ENCODE measurements at regions not wholly inside any gene's neighbourhood (a gene's known extent, or its start where the extent isn't known, plus 50 kb on each side); places are given as distances from the start of the nearest gene placed in this dataset.

DNA sequence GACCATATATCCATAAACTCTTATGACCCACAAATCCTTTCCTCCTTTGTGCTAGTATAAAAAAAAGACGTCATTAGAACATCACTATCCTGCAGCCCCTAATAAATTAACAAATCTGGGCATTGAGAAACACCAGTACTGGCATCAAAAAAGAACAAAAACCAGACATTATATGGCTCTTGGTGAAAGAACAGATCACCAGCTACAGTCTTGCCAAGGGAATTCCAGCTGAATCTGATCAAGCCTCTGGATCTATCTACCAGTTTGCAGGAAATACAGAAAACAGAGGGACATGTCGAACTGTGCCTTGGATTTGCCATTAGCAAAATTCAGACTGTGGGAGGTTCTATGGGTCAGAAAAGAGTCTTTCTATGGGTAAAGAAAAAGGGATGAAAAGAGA, 93.7 kb upstream of the DDX18 start:
- H3K36me3 ChIP-seq (ENCODE audit: control insufficient read depth in 2 of 4, insufficient read depth in 4 of 4, low read length in 3 of 4), result no peaks in the 10 kb centered on the region
- H3K56ac ChIP-seq (replicated peaks; ENCODE audit: insufficient read length, low read depth, low read length), result no peak overlapping the region
- H3K14ac ChIP-seq (ENCODE audit: insufficient read length), result no peak overlapping the region
- no peak overlapping the region for H3K4me2 ChIP-seq (ENCODE audit: insufficient read depth in 1 of 2, low read depth in 2 of 2, low read length in 2 of 2)
- no peaks in the 10 kb centered on the region for H3K79me1 ChIP-seq (ENCODE audit: low read depth, low read length)
- 0 out of 4 replicates have a peak, but pooled peaks cover 0 to 2% of the 10 kb centered on the region in 2 experiments for H3K9me3 ChIP-seq (ENCODE audit: insufficient read depth in 2 of 2, low read depth in 1 of 2, low read length in 1 of 2)
- no peak overlapping the region for H3K18ac ChIP-seq (ENCODE audit: extremely low read depth, low read length)
- no peak overlapping the region for H2AK5ac ChIP-seq (ENCODE audit: low read depth, low read length)
- no peak overlapping the region for H2AFZ ChIP-seq (ENCODE audit: low read length)
- H4K8ac ChIP-seq (ENCODE audit: extremely low read depth, insufficient read depth, low read length), result no peak overlapping the region
- H2BK5ac ChIP-seq (ENCODE audit: low read depth, low read length), result no peak overlapping the region
- FAIRE-seq, result no peak
- H3K23me2 ChIP-seq (ENCODE audit: low read depth, low read length), result no peaks in the 10 kb centered on the region; the same call in 1 of the 2 replicates
- H3K23ac ChIP-seq (ENCODE audit: insufficient read length), result no peak overlapping the region
- H2BK15ac ChIP-seq (ENCODE audit: low read length), result no peak overlapping the region
- H3K27ac ChIP-seq (ENCODE audit: low read depth, low read length), result no peak overlapping the region
- 82% methylated on average over 2 of the region's 2 CpGs; no CpG with 5 or more reads in 1 of the 2 experiments for WGBS, 2 experiments (ENCODE audit: extremely low coverage in 1 of 2, insufficient coverage in 1 of 2, insufficient read length in 1 of 2, insufficient replicate concordance in 2 of 2, low coverage in 1 of 2, low lambda C conversion rate in 2 of 2, missing lambda C conversion rate in 1 of 2)
- ChIA-PET POLR2A (ENCODE audit: partially characterized antibody) (no interaction called here), CTCF (ENCODE audit: partially characterized antibody) (interaction anchor here (1.1 to 1.9 kb wide), 2 partner anchors 10 to 39 kb away, joined by 4 to 5 read pairs; no protein-coding TSS in a partner anchor)
- H2BK120ac ChIP-seq (replicated peaks; ENCODE audit: low read depth, low read length), result no peak overlapping the region
- H4K91ac ChIP-seq (replicated peaks; ENCODE audit: insufficient read length, low read length), result no peak overlapping the region
- TF ChIP-seq POLR2AphosphoS5 (IDR thresholded peaks at IDR 0.05; ENCODE audit: low read depth, low read length), result no peak
- TF ChIP-seq CBX5 (IDR thresholded peaks at IDR 0.05; ENCODE audit: low read depth, low read length), result no peak
- no peak for TF ChIP-seq YY1 (IDR thresholded peaks at IDR 0.05; ENCODE audit: low read depth, low read length)
- TF ChIP-seq, protein P1, sequence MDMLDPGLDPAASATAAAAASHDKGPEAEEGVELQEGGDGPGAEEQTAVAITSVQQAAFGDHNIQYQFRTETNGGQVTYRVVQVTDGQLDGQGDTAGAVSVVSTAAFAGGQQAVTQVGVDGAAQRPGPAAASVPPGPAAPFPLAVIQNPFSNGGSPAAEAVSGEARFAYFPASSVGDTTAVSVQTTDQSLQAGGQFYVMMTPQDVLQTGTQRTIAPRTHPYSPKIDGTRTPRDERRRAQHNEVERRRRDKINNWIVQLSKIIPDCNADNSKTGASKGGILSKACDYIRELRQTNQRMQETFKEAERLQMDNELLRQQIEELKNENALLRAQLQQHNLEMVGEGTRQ (IDR thresholded peaks at IDR 0.05; ENCODE audit: low read length), result no peak
- no peak for TF ChIP-seq NANOG (IDR thresholded peaks at IDR 0.05; ENCODE audit: insufficient read depth, low read depth, low read length, poor library complexity, severe bottlenecking)
- no peak for TF ChIP-seq TEAD4 (IDR thresholded peaks at IDR 0.05; ENCODE audit: low read depth, low read length)
- TF ChIP-seq GABPA (IDR thresholded peaks at IDR 0.05; ENCODE audit: borderline replicate concordance, insufficient read depth, low read length), result no peak
- H2BK20ac ChIP-seq (ENCODE audit: low read length), result no peak overlapping the region
- no peaks in the 10 kb centered on the region for H3K4me1 ChIP-seq (replicated peaks in 1 of 4; ENCODE audit: control insufficient read depth in 3 of 4, insufficient read depth in 4 of 4, low read length in 3 of 4)
- H4K20me1 ChIP-seq (replicated peaks in 1 of 2; ENCODE audit: control insufficient read depth in 1 of 2, insufficient read depth in 2 of 2, low read length in 2 of 2), result no peaks in the 10 kb centered on the region
- H3K27me3 ChIP-seq (replicated peaks in 1 of 4; ENCODE audit: control insufficient read depth in 3 of 4, extremely low read depth in 1 of 4, insufficient read depth in 3 of 4, low read length in 3 of 4), result no peaks in the 10 kb centered on the region
- no peak overlapping the region for H3K4ac ChIP-seq (replicated peaks; ENCODE audit: insufficient read length, low read depth, low read length)
- H3K4me3 ChIP-seq (ENCODE audit: extremely low read depth in 1 of 4, insufficient read depth in 2 of 4, low read depth in 3 of 4, low read length in 4 of 4), result no peak overlapping the region
- H2BK12ac ChIP-seq (ENCODE audit: low read depth, low read length), result no peak overlapping the region
- H3K9ac ChIP-seq (replicated peaks in 1 of 4; ENCODE audit: extremely low read depth in 1 of 4, low read depth in 3 of 4, low read length in 3 of 4), result no peak overlapping the region
- no peak overlapping the region for H4K5ac ChIP-seq (ENCODE audit: insufficient read length, low read depth, low read length)
- no peaks in the 10 kb centered on the region for H3K79me2 ChIP-seq (ENCODE audit: control insufficient read depth in 1 of 2, insufficient read depth in 2 of 2, low read length in 2 of 2)
- no peak for DNase-seq (ENCODE audit: low read depth in 1 of 2, low spot score in 2 of 2)
